ENCODE measurements at regions not wholly inside any gene's neighbourhood (a gene's known extent, or its start where the extent isn't known, plus 50 kb on each side); places are given as distances from the start of the nearest gene placed in this dataset.
"Not testable (repeated sequence)": the region's sequence is repeated elsewhere in the genome, so short reads cannot be mapped to it uniquely, and the experiment has no call there.

GRCh38 chr13:63546524-63546923, 2130.9 kb upstream of the PCDH20 start:
- DNase-seq (ENCODE audit: low spot score) = no peak

GRCh38 chr13:63542770-63543169, 2127.1 kb upstream of the PCDH20 start:
- DNase-seq (ENCODE audit: low spot score) = no peak

DNA sequence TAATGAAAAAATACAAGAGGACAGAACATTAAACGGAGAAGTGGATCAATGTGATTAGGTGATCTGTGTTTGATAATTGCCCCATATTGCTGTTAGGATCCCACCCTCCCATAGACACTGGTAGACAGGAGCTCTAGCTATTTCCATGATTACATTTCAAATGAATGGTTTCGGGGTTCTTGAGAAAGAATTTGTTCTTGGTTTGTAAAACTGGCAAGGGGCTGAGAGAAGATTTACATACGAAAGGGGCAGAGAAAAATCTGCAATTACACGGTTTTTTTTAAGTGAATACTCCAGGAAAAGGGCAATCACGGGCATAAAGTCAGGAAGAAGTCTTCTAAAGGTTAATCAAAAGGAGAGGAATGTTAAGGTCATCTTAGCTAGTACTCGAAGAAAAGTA, 2125.7 kb upstream of the PCDH20 start:
- no peak for DNase-seq (ENCODE audit: low spot score)

GRCh38 chr13:63540061-63540460, 2124.4 kb upstream of the PCDH20 start:
- no peak for DNase-seq (ENCODE audit: low spot score)

- DNase-seq (ENCODE audit: low spot score) = no peak
Measured at GRCh38 chr13:63517371-63517770, 2101.7 kb upstream of the PCDH20 start.

DNA sequence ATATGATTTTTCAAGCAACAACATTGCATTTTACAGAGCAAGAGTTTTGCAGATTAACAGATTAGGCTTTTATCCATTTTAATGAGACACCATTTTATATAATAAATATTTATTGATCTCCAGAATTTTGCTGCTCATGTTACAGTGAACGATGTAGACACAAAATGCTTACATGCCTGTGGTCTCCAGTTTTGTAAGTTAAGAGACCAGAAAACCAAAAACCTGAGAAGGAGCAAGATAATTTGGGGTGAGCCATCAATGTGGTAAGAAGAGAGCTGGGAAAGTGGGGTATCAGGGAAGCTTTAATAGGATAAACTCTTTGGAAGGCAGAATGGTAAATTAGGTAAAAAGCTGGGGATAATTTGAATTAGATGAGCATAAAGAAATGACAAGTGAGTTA, 2100.5 kb upstream of the PCDH20 start:
- no peak for DNase-seq (ENCODE audit: low spot score)

DNA sequence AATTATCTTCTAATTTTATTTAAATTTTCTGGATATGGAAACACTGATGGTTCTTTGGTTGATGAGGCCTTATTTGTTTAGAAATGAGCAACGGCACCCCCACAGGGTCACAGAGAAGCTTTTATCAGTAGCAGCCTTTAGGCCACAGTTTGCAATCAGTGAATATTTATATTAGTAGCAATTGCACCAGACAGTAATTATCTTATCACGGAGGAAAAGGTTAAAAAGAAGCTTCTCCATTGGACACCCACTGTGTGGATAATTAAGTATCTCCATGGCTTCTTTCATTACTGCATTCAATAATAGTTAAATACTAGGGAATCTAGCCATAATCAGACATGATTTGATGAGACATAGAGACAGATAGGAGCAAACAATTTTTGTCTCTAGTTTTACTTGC, 2099.2 kb upstream of the PCDH20 start:
- DNase-seq (ENCODE audit: low spot score) = no peak

- DNase-seq (ENCODE audit: low spot score) = no peak
Measured at GRCh38 chr13:63512095-63512494, 2096.4 kb upstream of the PCDH20 start.

GRCh38 chr13:63501702-63502101, 2086.1 kb upstream of the PCDH20 start:
- no peak for DNase-seq (ENCODE audit: low spot score)

DNA sequence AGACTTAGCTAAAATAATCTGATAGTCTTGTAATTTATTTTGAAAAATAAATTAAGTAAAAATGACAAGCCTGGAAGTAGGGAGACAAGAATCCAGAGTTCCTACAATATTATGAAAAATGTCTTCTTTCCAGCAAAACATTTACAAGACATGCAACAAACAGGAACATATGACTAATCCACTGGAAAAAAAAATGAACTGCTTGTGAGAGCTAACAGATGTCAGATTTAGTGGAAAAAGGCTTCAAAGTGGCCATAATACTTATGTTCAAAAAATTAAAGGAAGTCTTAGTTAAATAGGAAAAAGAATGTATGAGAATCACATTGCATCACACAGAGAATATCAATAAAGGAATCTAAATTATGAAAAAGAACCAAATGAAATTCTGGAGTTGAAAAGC, 2082.0 kb upstream of the PCDH20 start:
- no peak for DNase-seq (ENCODE audit: low spot score)

- DNase-seq (ENCODE audit: low spot score) = no peak
Measured at GRCh38 chr13:63492604-63493003, 2077.0 kb upstream of the PCDH20 start.

- DNase-seq (ENCODE audit: low spot score) = no peak
Measured at GRCh38 chr13:63490149-63490548, 2074.5 kb upstream of the PCDH20 start.

GRCh38 chr13:63481334-63481733, 2065.7 kb upstream of the PCDH20 start:
- DNase-seq (ENCODE audit: low spot score) = no peak

GRCh38 chr13:63472711-63473110, 2057.1 kb upstream of the PCDH20 start:
- DNase-seq (ENCODE audit: low spot score) = no peak

GRCh38 chr13:63463782-63464610, 2048.3 kb upstream of the PCDH20 start:
- DNase-seq (ENCODE audit: low spot score) = no peak

GRCh38 chr13:63460462-63461090, 2044.9 kb upstream of the PCDH20 start:
- DNase-seq (ENCODE audit: low spot score) = no peak

DNA sequence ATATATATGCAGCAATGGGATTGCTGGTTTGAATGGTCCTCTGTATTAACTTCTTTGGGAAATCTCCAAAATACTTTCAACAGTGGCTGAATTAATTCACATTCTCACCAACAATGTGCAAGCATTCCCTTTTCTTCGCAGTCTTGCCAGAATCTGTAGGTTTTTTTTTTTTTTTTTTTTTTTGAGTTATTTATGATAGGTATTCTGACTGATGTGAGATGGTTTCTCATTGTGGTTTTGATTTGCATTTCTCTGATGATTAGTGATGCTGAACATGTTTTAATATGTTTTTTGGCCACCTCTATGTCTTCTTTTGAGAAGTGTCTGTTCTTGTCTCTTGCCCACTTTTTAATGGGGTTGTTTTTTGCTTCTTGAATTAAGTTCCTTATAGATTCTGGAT, 2041.5 kb upstream of the PCDH20 start:
- DNase-seq (ENCODE audit: low spot score) = no peak

GRCh38 chr13:63455938-63456337, 2040.3 kb upstream of the PCDH20 start:
- DNase-seq (ENCODE audit: low spot score) = no peak

DNA sequence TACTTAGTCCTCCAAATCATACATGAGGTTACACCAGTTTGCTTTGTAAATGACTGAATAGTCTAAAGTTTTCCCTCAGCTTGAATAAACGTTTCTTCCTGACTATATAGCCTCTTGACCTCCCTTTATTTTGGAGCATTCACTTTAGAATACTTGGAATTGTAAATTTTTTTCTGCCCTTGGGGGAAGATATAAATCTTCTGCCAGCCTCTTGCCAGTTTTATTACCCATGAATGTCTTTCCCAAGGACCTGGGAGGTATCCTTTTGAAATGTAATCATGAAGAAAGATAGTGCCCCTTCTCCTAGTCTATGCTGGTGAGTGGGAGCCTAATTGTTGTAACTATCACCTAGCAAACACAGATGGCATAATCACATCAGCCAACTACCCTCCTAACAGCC, 2033.9 kb upstream of the PCDH20 start:
- no peak for DNase-seq (ENCODE audit: low spot score)

- no peak for DNase-seq (ENCODE audit: low spot score)
Measured at GRCh38 chr13:63448692-63449091, 2033.0 kb upstream of the PCDH20 start.

- no peak for DNase-seq (ENCODE audit: low spot score)
Measured at GRCh38 chr13:63446329-63446728, 2030.7 kb upstream of the PCDH20 start.

- not testable (repeated sequence) for DNase-seq (ENCODE audit: low spot score)
Measured at GRCh38 chr13:63444225-63444624, 2028.6 kb upstream of the PCDH20 start.

DNA sequence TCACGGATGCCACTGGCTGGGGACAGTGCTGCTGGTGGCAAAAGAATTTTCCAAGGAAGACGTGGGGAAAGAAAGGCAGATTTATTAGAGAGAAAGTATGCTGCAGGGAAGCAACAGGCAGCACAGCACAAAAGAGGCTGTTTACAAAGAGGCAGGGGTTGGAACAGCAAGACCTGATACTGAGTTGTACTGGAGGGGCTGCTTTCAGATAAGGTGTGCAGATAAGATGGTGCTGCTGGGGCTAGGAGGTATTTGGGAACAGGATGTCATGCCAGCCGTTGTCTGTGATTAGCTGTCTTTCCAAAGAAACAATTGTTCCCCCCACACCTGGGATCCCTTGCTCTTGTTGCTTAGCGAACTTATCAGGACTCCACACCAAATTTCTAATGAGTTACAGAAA, 2023.3 kb upstream of the PCDH20 start:
- DNase-seq (ENCODE audit: low spot score) = no peak

GRCh38 chr13:63436325-63436668, 2020.6 kb upstream of the PCDH20 start:
- DNase-seq (ENCODE audit: low spot score) = no peak
